ENCODE measurements at regions not wholly inside any gene's neighbourhood (a gene's known extent, or its start where the extent isn't known, plus 50 kb on each side); places are given as distances from the start of the nearest gene placed in this dataset.

- no peak for DNase-seq
- Histone ChIP-seq H3K4me1 (no peaks in the 10 kb centered on the region), H3K27ac (no peak overlapping the region), H3K9me3 (no peaks in the 10 kb centered on the region), H3K4me3 (no peak overlapping the region), H3K27me3 (peaks cover 0 to 5% (median 0%) of the 10 kb centered on the region in 3 donors), H3K36me3 (no peaks in the 10 kb centered on the region)
- TF ChIP-seq CTCF (IDR thresholded peaks at IDR 0.05) = no peak
- TF ChIP-seq EP300 (IDR thresholded peaks at IDR 0.05) = no peak
- TF ChIP-seq POLR2A (IDR thresholded peaks at IDR 0.05) = no peak
- TF ChIP-seq POLR2AphosphoS5 (IDR thresholded peaks at IDR 0.05) = no peak
- intact Hi-C loops (cut with DNase I) = loop anchor here (2.0 kb wide), 1 partner anchor 921 kb away; no protein-coding TSS in a partner anchor
- 55 to 73% methylated on average over 7 of the region's 7 CpGs for WGBS, 2 donors
Observed at GRCh38 chr16:9259914-9260608, 168.6 kb downstream of the HAPSTR1 start.

GRCh38 chr16:9260666-9261065 lies 169.2 kb downstream of the HAPSTR1 start:
- no peak overlapping the region for H3K27ac ChIP-seq
- H3K4me1 ChIP-seq = no peaks in the 10 kb centered on the region
- H3K4me3 ChIP-seq = no peak overlapping the region
- no peaks in the 10 kb centered on the region for H3K36me3 ChIP-seq
- no peak for TF ChIP-seq POLR2A (IDR thresholded peaks at IDR 0.05)
- no peak for TF ChIP-seq CTCF (IDR thresholded peaks at IDR 0.05)
- TF ChIP-seq EP300 (IDR thresholded peaks at IDR 0.05) = no peak
- TF ChIP-seq POLR2AphosphoS5 (IDR thresholded peaks at IDR 0.05) = no peak
- peaks cover 0 to 5% (median 0%) of the 10 kb centered on the region in 3 donors for H3K27me3 ChIP-seq
- WGBS, 2 donors = 21 to 46% methylated on average over 4 of the region's 4 CpGs
- no peaks in the 10 kb centered on the region for H3K9me3 ChIP-seq
- DNase-seq = no peak
- intact Hi-C loops (cut with DNase I) = no loop called here

- Histone ChIP-seq H3K9me3 (peaks cover 0 to under 1% (median 0%) of the 10 kb centered on the region in 4 donors), H3K36me3 (no peaks in the 10 kb centered on the region), H3K4me3 (no peak overlapping the region), H3K27ac (no peak overlapping the region), H3K4me1 (no peaks in the 10 kb centered on the region), H3K27me3 (peaks cover 0 to 5% (median 0%) of the 10 kb centered on the region in 3 donors)
- TF ChIP-seq CTCF (IDR thresholded peaks at IDR 0.05) (no peak), POLR2A (IDR thresholded peaks at IDR 0.05) (no peak), POLR2AphosphoS5 (IDR thresholded peaks at IDR 0.05) (no peak), EP300 (IDR thresholded peaks at IDR 0.05) (no peak)
- DNase-seq = no peak
- 77 to 85% methylated on average over 5 of the region's 5 CpGs for WGBS, 2 donors
- intact Hi-C loops (cut with DNase I) = no loop called here
Observed at GRCh38 chr16:9261376-9261775, 169.9 kb downstream of the HAPSTR1 start.

- no peaks in the 10 kb centered on the region for H3K36me3 ChIP-seq
- intact Hi-C loops (cut with DNase I) = no loop called here
- no peak overlapping the region for H3K4me3 ChIP-seq
- no peaks in the 10 kb centered on the region for H3K27me3 ChIP-seq
- TF ChIP-seq POLR2A (IDR thresholded peaks at IDR 0.05) (no peak), POLR2AphosphoS5 (IDR thresholded peaks at IDR 0.05) (no peak), CTCF (IDR thresholded peaks at IDR 0.05) (no peak), EP300 (IDR thresholded peaks at IDR 0.05) (no peak)
- no peak overlapping the region for H3K27ac ChIP-seq
- no peaks in the 10 kb centered on the region for H3K4me1 ChIP-seq
- WGBS, 2 donors = 88 to 93% methylated on average over 15 of the region's 15 CpGs
- peaks cover 0 to 3% (median 1%) of the 10 kb centered on the region in 4 donors for H3K9me3 ChIP-seq
- DNase-seq = no peak
Observed at GRCh38 chr16:9262941-9263715, 171.7 kb downstream of the HAPSTR1 start.

Measured in sigmoid colon (tissue), 6 donors.